H1 (cell line): ENCODE measurements at regions not wholly inside any gene's neighbourhood (a gene's known extent, or its start where the extent isn't known, plus 50 kb on each side); places are given as distances from the start of the nearest gene placed in this dataset.

Experiments
- CTCF ChIA-PET: fragments of 300-600 bp; sonication (Branson Sonifier 250); formaldehyde crosslinking; loops from one replicate; lab custom pipeline; 2021; ENCODE audit not compliant: partially characterized antibody; lab: Charles Lee
- POLR2A ChIA-PET: fragments of 300-600 bp; sonication (Branson Sonifier 250); formaldehyde crosslinking; loops from one replicate; lab custom pipeline; 2021; ENCODE audit warnings: inconsistent platforms; ENCODE audit not compliant: partially characterized antibody; lab: Charles Lee
- DNase-seq, 2 experiments: peaks; one replicate each; pipeline versions ENCODE4 v3.0.0 to v3.0.0-alpha.2; 2010 to 2022; ENCODE audit warnings: low spot score in 2 of 2, low read depth in 1 of 2, mixed read lengths in 1 of 2
- FAIRE-seq: peaks from 2 replicates; lab custom pipeline; 2011; peaks lifted over from hg19 to GRCh38; lab: Jason Lieb, UNC
- H2AFZ ChIP-seq: 2 replicates; pipeline ENCODE4 v1.8.1; 2012; ENCODE audit warnings: low read length, inconsistent platforms
- H2AK5ac ChIP-seq: 2 replicates; pipeline ENCODE4 v1.6.1; 2013; ENCODE audit warnings: low read depth, low read length
- H2BK120ac ChIP-seq: replicated peaks from 2 replicates; pipeline ENCODE3; 2013; ENCODE audit warnings: low read depth, low read length, inconsistent platforms
- H2BK12ac ChIP-seq: 2 replicates; pipeline ENCODE4 v1.6.1; 2013; ENCODE audit warnings: low read depth, low read length
- H2BK15ac ChIP-seq: 2 replicates; pipeline ENCODE4 v1.6.1; 2013; ENCODE audit warnings: low read length
- H2BK20ac ChIP-seq: 2 replicates; pipeline ENCODE4 v1.6.1; 2013; ENCODE audit warnings: low read length
- H2BK5ac ChIP-seq: 2 replicates; pipeline ENCODE4 v1.6.1; 2013; ENCODE audit warnings: low read depth, low read length
- H3K14ac ChIP-seq: 2 replicates; pipeline ENCODE4 v1.6.1; 2013; ENCODE audit warnings: inconsistent platforms; ENCODE audit not compliant: insufficient read length
- H3K18ac ChIP-seq: 2 replicates; pipeline ENCODE4 v1.6.1; 2013; ENCODE audit warnings: low read length; ENCODE audit errors: extremely low read depth
- H3K23ac ChIP-seq: 2 replicates; pipeline ENCODE4 v1.6.1; 2013; ENCODE audit warnings: inconsistent platforms; ENCODE audit not compliant: insufficient read length
- H3K23me2 ChIP-seq: 2 replicates; pipeline ENCODE4 v1.6.1; 2013; ENCODE audit warnings: low read depth, low read length
- H3K27ac ChIP-seq: 2 replicates; pipeline ENCODE4 v1.6.1; 2011; ENCODE audit warnings: low read depth, low read length, inconsistent platforms
- H3K27me3 ChIP-seq, 4 experiments: replicated peaks in 1 of 4; 1 replicate in 1 of 4; 2 replicates in 3 of 4; pipeline versions ENCODE4 v1.6.1 to v1.8.1; 2011 to 2013; ENCODE audit warnings: low read length in 3 of 4, mild to moderate bottlenecking in 3 of 4, inconsistent platforms in 2 of 4, mixed read lengths in 2 of 4, moderate library complexity in 1 of 4; ENCODE audit not compliant: control insufficient read depth in 3 of 4, insufficient read depth in 3 of 4; ENCODE audit errors: extremely low read depth in 1 of 4
- H3K36me3 ChIP-seq, 4 experiments: 2 replicates each; pipeline versions ENCODE4 v1.6.1 to v1.8.1; 2011 to 2013; ENCODE audit warnings: mild to moderate bottlenecking in 4 of 4, low read length in 3 of 4, moderate library complexity in 2 of 4, control low read depth in 1 of 4, inconsistent platforms in 1 of 4; ENCODE audit not compliant: insufficient read depth in 4 of 4, control insufficient read depth in 2 of 4
- H3K4ac ChIP-seq: replicated peaks from 2 replicates; pipeline ENCODE3; 2013; ENCODE audit warnings: low read length, low read depth, mixed read lengths, inconsistent platforms; ENCODE audit not compliant: insufficient read length
- H3K4me1 ChIP-seq, 4 experiments: replicated peaks in 1 of 4; 1 replicate in 1 of 4; 2 replicates in 3 of 4; pipeline versions ENCODE4 v1.6.1 to v1.8.1; 2011 to 2013; ENCODE audit warnings: low read length in 3 of 4, inconsistent platforms in 2 of 4, mixed read lengths in 1 of 4; ENCODE audit not compliant: insufficient read depth in 4 of 4, control insufficient read depth in 3 of 4
- H3K4me2 ChIP-seq, 2 experiments: 2 replicates each; pipeline versions ENCODE4 v1.6.1 to v1.8.1; 2011 to 2013; ENCODE audit warnings: low read depth in 2 of 2, low read length in 2 of 2, control low read depth in 1 of 2, inconsistent platforms in 1 of 2, mild to moderate bottlenecking in 1 of 2; ENCODE audit not compliant: insufficient read depth in 1 of 2
- H3K4me3 ChIP-seq, 4 experiments: fragments of 200-600, 300-600 bp in 1 of 4; sonication (generic), shearing (Covaris generic), sonication (Bioruptor Twin) in 1 of 4; 2 replicates each; pipeline versions ENCODE4 v1.5.1 to v1.8.1; 2011 to 2016; ENCODE audit warnings: low read length in 4 of 4, low read depth in 3 of 4, control low read depth in 2 of 4, inconsistent platforms in 2 of 4, mild to moderate bottlenecking in 2 of 4, mixed read lengths in 1 of 4, moderate library complexity in 1 of 4; ENCODE audit not compliant: insufficient read depth in 2 of 4; ENCODE audit errors: extremely low read depth in 1 of 4
- H3K56ac ChIP-seq: replicated peaks from 2 replicates; pipeline ENCODE3; 2013; ENCODE audit warnings: low read depth, mild to moderate bottlenecking, mixed read lengths, low read length, inconsistent platforms; ENCODE audit not compliant: insufficient read length
- H3K79me1 ChIP-seq: 2 replicates; pipeline ENCODE4 v1.6.1; 2013; ENCODE audit warnings: low read depth, low read length, control low read depth
- H3K79me2 ChIP-seq, 2 experiments: 2 replicates each; pipeline versions ENCODE4 v1.6.1 to v1.8.1; 2012 to 2013; ENCODE audit warnings: low read length in 2 of 2, mild to moderate bottlenecking in 2 of 2, inconsistent platforms in 1 of 2; ENCODE audit not compliant: insufficient read depth in 2 of 2, control insufficient read depth in 1 of 2
- H3K9ac ChIP-seq, 4 experiments: replicated peaks in 1 of 4; 1 replicate in 1 of 4; 2 replicates in 3 of 4; pipeline versions ENCODE4 v1.6.1 to v1.8.1; 2011 to 2013; ENCODE audit warnings: low read depth in 3 of 4, low read length in 3 of 4, control low read depth in 2 of 4, mild to moderate bottlenecking in 2 of 4, moderate library complexity in 2 of 4, inconsistent platforms in 1 of 4; ENCODE audit errors: extremely low read depth in 1 of 4
- H3K9me3 ChIP-seq, 2 experiments: 2 replicates each; pipeline versions ENCODE4 v1.6.1 to v1.8.1; 2012 to 2013; ENCODE audit warnings: mild to moderate bottlenecking in 2 of 2, moderate library complexity in 2 of 2, control low read depth in 1 of 2, inconsistent platforms in 1 of 2, low read depth in 1 of 2, low read length in 1 of 2, mixed read lengths in 1 of 2; ENCODE audit not compliant: insufficient read depth in 2 of 2
- H4K20me1 ChIP-seq, 2 experiments: replicated peaks in 1 of 2; 2 replicates each; pipeline versions ENCODE3 to v1.8.1; 2011 to 2013; ENCODE audit warnings: inconsistent platforms in 2 of 2, low read length in 2 of 2, mild to moderate bottlenecking in 1 of 2; ENCODE audit not compliant: insufficient read depth in 2 of 2, control insufficient read depth in 1 of 2
- H4K5ac ChIP-seq: 2 replicates; pipeline ENCODE4 v1.6.1; 2013; ENCODE audit warnings: low read length, low read depth, mixed read lengths, inconsistent platforms; ENCODE audit not compliant: insufficient read length
- H4K8ac ChIP-seq: 2 replicates; pipeline ENCODE4 v1.8.0; 2013; ENCODE audit warnings: mild to moderate bottlenecking, moderate library complexity, low read length, inconsistent platforms; ENCODE audit not compliant: insufficient read depth; ENCODE audit errors: extremely low read depth
- H4K91ac ChIP-seq: replicated peaks from 2 replicates; pipeline ENCODE3; 2013; ENCODE audit warnings: low read length, mixed read lengths, inconsistent platforms; ENCODE audit not compliant: insufficient read length
- BRCA1 ChIP-seq: IDR thresholded peaks from 2 replicates; pipeline ENCODE4 v1.6.1; 2012; ENCODE audit warnings: low read depth, low read length, improper control_type of control experiment
- CBX5 ChIP-seq: fragments of 300-800, 300-1000 bp; sonication (generic); IDR thresholded peaks from 2 replicates; pipeline ENCODE4 v1.7.1; 2016; ENCODE audit warnings: antibody characterized with exemption, low read length, low read depth
- CEBPB ChIP-seq: IDR thresholded peaks from 2 replicates; pipeline ENCODE4 v1.6.1; 2012; ENCODE audit warnings: low read depth, low read length
- SIN3A ChIP-seq, 2 experiments: IDR thresholded peaks in 1 of 2; conservative IDR thresholded peaks in 1 of 2; 2 replicates each; pipeline ENCODE4 v1.6.1; 2011 to 2012; ENCODE audit warnings: low read length in 2 of 2, improper control_type of control experiment in 1 of 2, low read depth in 1 of 2, mild to moderate bottlenecking in 1 of 2
- WGBS, 2 experiments: shearing (Covaris generic) in 1 of 2; methylation state at CpG; one replicate each; pipeline versions ENCODE4 v1.1.6 to v1.1.7; 2013 to 2015; ENCODE audit warnings: low lambda C conversion rate in 2 of 2, mixed read lengths in 2 of 2, inconsistent platforms in 1 of 2, low coverage in 1 of 2, missing lambda C conversion rate in 1 of 2; ENCODE audit not compliant: insufficient replicate concordance in 2 of 2, insufficient coverage in 1 of 2, insufficient read length in 1 of 2; ENCODE audit errors: extremely low coverage in 1 of 2, missing lambda C conversion rate in 1 of 2; 5-methylcytosine and 5-hydroxymethylcytosine counted together
- TF ChIP-seq, protein P1 (sequence below): IDR thresholded peaks from 2 replicates; pipeline ENCODE4 v1.6.1; 2012; ENCODE audit warnings: low read length, inconsistent platforms
- TF ChIP-seq, protein P2 (sequence below): IDR thresholded peaks from 2 replicates; pipeline ENCODE4 v1.6.1; 2011; ENCODE audit warnings: low read length, improper control_type of control experiment

DNA sequence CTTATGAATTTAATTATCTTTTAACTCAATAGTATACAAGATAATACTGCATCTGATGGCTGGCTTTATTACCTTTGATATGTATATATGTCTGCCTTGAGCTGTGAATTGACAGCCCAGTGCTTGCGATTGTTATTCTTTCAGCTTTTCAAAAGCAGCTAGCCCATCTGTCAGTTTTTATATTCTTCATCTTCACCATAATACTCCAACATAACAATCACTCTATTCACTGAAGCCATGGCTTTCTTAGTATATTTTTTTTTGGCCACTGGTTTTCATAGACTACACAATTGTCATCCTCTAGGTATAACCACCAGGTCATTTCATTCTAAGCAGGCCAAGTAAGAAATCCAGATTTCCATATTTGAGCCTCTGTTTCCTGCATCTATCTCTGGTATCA lies 1026.1 kb downstream of the FSCB start:
- Histone ChIP-seq H2AFZ (no peak overlapping the region), H2BK15ac (no peak overlapping the region), H4K20me1 (no peaks in the 10 kb centered on the region), H3K4me3 (no peak overlapping the region), H3K79me2 (no peaks in the 10 kb centered on the region), H3K4me1 (peaks cover 0 to 2% (median 0%) of the 10 kb centered on the region in 4 experiments; a peak in 1 of 7 replicates), H3K79me1 (no peaks in the 10 kb centered on the region), H3K36me3 (no peaks in the 10 kb centered on the region), H3K4me2 (no peak overlapping the region), H3K23me2 (no peaks in the 10 kb centered on the region), H4K8ac (no peak overlapping the region), H3K9ac (no peak overlapping the region), H3K56ac (no peak overlapping the region), H4K5ac (no peak overlapping the region), H4K91ac (no peak overlapping the region), H2AK5ac (no peak overlapping the region), H3K9me3 (no peaks in the 10 kb centered on the region), H2BK20ac (no peak overlapping the region), H3K18ac (no peak overlapping the region), H3K14ac (no peak overlapping the region), H2BK12ac (no peak overlapping the region), H3K4ac (no peak overlapping the region), H3K23ac (no peak overlapping the region), H2BK5ac (no peak overlapping the region), H3K27me3 (no peaks in the 10 kb centered on the region), H3K27ac (no peak overlapping the region), H2BK120ac (no peak overlapping the region)
- 89% methylated on average over 1 of the region's 1 CpG; no CpG with 5 or more reads in 1 of the 2 experiments for WGBS, 2 experiments
- FAIRE-seq: no peak
- no peak for DNase-seq
- POLR2A ChIA-PET: no interaction called here
- CTCF ChIA-PET: interaction anchor here (0.7 to 1.1 kb wide), 3 partner anchors 9 to 579 kb away, joined by 3 read pairs; no protein-coding TSS in a partner anchor
- TF ChIP-seq SIN3A (conservative IDR thresholded peaks at IDR 0.05 in 1 of 2, IDR thresholded peaks at IDR 0.05 in 1 of 2; ENCODE audit: low read depth in 1 of 2, low read length in 2 of 2): no peak
- TF ChIP-seq CBX5: no peak
- TF ChIP-seq, protein P1, sequence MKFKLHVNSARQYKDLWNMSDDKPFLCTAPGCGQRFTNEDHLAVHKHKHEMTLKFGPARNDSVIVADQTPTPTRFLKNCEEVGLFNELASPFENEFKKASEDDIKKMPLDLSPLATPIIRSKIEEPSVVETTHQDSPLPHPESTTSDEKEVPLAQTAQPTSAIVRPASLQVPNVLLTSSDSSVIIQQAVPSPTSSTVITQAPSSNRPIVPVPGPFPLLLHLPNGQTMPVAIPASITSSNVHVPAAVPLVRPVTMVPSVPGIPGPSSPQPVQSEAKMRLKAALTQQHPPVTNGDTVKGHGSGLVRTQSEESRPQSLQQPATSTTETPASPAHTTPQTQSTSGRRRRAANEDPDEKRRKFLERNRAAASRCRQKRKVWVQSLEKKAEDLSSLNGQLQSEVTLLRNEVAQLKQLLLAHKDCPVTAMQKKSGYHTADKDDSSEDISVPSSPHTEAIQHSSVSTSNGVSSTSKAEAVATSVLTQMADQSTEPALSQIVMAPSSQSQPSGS: no peak
- TF ChIP-seq CEBPB: no peak
- TF ChIP-seq, protein P2, sequence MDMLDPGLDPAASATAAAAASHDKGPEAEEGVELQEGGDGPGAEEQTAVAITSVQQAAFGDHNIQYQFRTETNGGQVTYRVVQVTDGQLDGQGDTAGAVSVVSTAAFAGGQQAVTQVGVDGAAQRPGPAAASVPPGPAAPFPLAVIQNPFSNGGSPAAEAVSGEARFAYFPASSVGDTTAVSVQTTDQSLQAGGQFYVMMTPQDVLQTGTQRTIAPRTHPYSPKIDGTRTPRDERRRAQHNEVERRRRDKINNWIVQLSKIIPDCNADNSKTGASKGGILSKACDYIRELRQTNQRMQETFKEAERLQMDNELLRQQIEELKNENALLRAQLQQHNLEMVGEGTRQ: no peak
- TF ChIP-seq BRCA1: no peak
